H1 (cell line): ENCODE measurements at regions not wholly inside any gene's neighbourhood (a gene's known extent, or its start where the extent isn't known, plus 50 kb on each side); places are given as distances from the start of the nearest gene placed in this dataset.

Experiments
- BRCA1 ChIP-seq: IDR thresholded peaks from 2 replicates; pipeline ENCODE4 v1.6.1; 2012; ENCODE audit warnings: low read depth, low read length, improper control_type of control experiment
- CBX5 ChIP-seq: fragments of 300-800, 300-1000 bp; sonication (generic); IDR thresholded peaks from 2 replicates; pipeline ENCODE4 v1.7.1; 2016; ENCODE audit warnings: antibody characterized with exemption, low read length, low read depth
- CHD1 ChIP-seq: IDR thresholded peaks from 2 replicates; pipeline ENCODE4 v1.6.1; 2012; ENCODE audit warnings: low read depth, low read length, improper control_type of control experiment
- CHD2 ChIP-seq: IDR thresholded peaks from 2 replicates; pipeline ENCODE4 v1.6.1; 2012; ENCODE audit warnings: low read length, improper control_type of control experiment
- CREB1 ChIP-seq: IDR thresholded peaks from 2 replicates; pipeline ENCODE4 v1.6.1; 2012; ENCODE audit warnings: inconsistent platforms
- EZH2 ChIP-seq: fragments of 200-600 bp; sonication (generic); IDR thresholded peaks from 2 replicates; pipeline ENCODE4 v1.7.1; 2012; ENCODE audit warnings: low read depth, mild to moderate bottlenecking, moderate library complexity, low read length, inconsistent platforms; ENCODE audit not compliant: severe bottlenecking
- HDAC2 ChIP-seq, 2 experiments: fragments of 300-600 bp in 1 of 2; sonication (generic) in 1 of 2; IDR thresholded peaks; 2 replicates each; pipeline ENCODE4 v1.6.1; 2011 to 2012; ENCODE audit warnings: low read depth in 2 of 2, low read length in 2 of 2, mild to moderate bottlenecking in 2 of 2, moderate library complexity in 2 of 2, borderline replicate concordance in 1 of 2, inconsistent platforms in 1 of 2
- PHF8 ChIP-seq: fragments of 200-600 bp; sonication (generic); conservative IDR thresholded peaks from 2 replicates; pipeline ENCODE4 v1.7.1; 2012; ENCODE audit warnings: low read depth, mild to moderate bottlenecking, inconsistent platforms, low read length, moderate library complexity
- SIRT6 ChIP-seq: IDR thresholded peaks from one replicate; pipeline ENCODE4 v1.7.1; 2012; ENCODE audit warnings: low read length, inconsistent platforms
- YY1 ChIP-seq: IDR thresholded peaks from 2 replicates; pipeline ENCODE4 v1.6.1; 2011; ENCODE audit warnings: low read depth, mild to moderate bottlenecking, low read length
- ZNF274 ChIP-seq: IDR thresholded peaks from 2 replicates; pipeline ENCODE4 v1.7.0; 2012; ENCODE audit warnings: low read length, borderline replicate concordance; ENCODE audit errors: extremely low read depth
- TF ChIP-seq, protein P1 (sequence below): fragments of 300-600 bp; sonication (generic); IDR thresholded peaks from 2 replicates; pipeline ENCODE4 v1.7.1; 2012; ENCODE audit warnings: low read length, moderate library complexity, mild to moderate bottlenecking, inconsistent platforms; ENCODE audit not compliant: insufficient replicate concordance

DNA sequence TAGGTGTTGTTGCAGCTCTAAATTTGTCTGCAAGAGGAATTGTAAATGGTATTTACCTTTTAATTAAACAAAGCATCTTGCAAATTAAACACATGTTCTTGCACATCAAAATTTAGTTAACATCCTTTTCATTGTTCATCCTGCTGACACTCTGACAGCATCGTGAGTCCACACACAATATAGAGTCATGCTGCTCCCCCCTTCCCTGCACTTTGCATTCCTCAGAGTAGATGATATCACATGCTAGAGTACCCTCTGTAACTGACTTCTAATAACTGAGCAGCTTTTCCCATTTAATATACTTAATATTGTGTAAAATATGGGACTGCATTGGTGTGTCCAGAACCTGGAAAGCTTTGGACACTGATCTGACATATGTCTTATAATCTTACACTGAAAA, 138.8 kb upstream of the DPYD start (continued):
- TF ChIP-seq, protein P1, sequence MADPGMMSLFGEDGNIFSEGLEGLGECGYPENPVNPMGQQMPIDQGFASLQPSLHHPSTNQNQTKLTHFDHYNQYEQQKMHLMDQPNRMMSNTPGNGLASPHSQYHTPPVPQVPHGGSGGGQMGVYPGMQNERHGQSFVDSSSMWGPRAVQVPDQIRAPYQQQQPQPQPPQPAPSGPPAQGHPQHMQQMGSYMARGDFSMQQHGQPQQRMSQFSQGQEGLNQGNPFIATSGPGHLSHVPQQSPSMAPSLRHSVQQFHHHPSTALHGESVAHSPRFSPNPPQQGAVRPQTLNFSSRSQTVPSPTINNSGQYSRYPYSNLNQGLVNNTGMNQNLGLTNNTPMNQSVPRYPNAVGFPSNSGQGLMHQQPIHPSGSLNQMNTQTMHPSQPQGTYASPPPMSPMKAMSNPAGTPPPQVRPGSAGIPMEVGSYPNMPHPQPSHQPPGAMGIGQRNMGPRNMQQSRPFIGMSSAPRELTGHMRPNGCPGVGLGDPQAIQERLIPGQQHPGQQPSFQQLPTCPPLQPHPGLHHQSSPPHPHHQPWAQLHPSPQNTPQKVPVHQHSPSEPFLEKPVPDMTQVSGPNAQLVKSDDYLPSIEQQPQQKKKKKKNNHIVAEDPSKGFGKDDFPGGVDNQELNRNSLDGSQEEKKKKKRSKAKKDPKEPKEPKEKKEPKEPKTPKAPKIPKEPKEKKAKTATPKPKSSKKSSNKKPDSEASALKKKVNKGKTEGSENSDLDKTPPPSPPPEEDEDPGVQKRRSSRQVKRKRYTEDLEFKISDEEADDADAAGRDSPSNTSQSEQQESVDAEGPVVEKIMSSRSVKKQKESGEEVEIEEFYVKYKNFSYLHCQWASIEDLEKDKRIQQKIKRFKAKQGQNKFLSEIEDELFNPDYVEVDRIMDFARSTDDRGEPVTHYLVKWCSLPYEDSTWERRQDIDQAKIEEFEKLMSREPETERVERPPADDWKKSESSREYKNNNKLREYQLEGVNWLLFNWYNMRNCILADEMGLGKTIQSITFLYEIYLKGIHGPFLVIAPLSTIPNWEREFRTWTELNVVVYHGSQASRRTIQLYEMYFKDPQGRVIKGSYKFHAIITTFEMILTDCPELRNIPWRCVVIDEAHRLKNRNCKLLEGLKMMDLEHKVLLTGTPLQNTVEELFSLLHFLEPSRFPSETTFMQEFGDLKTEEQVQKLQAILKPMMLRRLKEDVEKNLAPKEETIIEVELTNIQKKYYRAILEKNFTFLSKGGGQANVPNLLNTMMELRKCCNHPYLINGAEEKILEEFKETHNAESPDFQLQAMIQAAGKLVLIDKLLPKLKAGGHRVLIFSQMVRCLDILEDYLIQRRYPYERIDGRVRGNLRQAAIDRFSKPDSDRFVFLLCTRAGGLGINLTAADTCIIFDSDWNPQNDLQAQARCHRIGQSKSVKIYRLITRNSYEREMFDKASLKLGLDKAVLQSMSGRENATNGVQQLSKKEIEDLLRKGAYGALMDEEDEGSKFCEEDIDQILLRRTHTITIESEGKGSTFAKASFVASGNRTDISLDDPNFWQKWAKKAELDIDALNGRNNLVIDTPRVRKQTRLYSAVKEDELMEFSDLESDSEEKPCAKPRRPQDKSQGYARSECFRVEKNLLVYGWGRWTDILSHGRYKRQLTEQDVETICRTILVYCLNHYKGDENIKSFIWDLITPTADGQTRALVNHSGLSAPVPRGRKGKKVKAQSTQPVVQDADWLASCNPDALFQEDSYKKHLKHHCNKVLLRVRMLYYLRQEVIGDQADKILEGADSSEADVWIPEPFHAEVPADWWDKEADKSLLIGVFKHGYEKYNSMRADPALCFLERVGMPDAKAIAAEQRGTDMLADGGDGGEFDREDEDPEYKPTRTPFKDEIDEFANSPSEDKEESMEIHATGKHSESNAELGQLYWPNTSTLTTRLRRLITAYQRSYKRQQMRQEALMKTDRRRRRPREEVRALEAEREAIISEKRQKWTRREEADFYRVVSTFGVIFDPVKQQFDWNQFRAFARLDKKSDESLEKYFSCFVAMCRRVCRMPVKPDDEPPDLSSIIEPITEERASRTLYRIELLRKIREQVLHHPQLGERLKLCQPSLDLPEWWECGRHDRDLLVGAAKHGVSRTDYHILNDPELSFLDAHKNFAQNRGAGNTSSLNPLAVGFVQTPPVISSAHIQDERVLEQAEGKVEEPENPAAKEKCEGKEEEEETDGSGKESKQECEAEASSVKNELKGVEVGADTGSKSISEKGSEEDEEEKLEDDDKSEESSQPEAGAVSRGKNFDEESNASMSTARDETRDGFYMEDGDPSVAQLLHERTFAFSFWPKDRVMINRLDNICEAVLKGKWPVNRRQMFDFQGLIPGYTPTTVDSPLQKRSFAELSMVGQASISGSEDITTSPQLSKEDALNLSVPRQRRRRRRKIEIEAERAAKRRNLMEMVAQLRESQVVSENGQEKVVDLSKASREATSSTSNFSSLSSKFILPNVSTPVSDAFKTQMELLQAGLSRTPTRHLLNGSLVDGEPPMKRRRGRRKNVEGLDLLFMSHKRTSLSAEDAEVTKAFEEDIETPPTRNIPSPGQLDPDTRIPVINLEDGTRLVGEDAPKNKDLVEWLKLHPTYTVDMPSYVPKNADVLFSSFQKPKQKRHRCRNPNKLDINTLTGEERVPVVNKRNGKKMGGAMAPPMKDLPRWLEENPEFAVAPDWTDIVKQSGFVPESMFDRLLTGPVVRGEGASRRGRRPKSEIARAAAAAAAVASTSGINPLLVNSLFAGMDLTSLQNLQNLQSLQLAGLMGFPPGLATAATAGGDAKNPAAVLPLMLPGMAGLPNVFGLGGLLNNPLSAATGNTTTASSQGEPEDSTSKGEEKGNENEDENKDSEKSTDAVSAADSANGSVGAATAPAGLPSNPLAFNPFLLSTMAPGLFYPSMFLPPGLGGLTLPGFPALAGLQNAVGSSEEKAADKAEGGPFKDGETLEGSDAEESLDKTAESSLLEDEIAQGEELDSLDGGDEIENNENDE, result no peak
- TF ChIP-seq BRCA1 (no peak), CBX5 (no peak), PHF8 (no peak), SIRT6 (no peak), CHD1 (no peak), ZNF274 (no peak), CREB1 (no peak), EZH2 (no peak), CHD2 (no peak), HDAC2 (IDR thresholded peaks at IDR 0.05; ENCODE audit: borderline replicate concordance in 1 of 2, low read depth in 2 of 2, low read length in 2 of 2) (no peak), YY1 (no peak)
- TF ChIP-seq, all 59 proteins: peak for 0
